ENCODE measurements at regions not wholly inside any gene's neighbourhood (a gene's known extent, or its start where the extent isn't known, plus 50 kb on each side); places are given as distances from the start of the nearest gene placed in this dataset.
"Not testable (repeated sequence)": the region's sequence is repeated elsewhere in the genome, so short reads cannot be mapped to it uniquely, and the experiment has no call there.

DNA sequence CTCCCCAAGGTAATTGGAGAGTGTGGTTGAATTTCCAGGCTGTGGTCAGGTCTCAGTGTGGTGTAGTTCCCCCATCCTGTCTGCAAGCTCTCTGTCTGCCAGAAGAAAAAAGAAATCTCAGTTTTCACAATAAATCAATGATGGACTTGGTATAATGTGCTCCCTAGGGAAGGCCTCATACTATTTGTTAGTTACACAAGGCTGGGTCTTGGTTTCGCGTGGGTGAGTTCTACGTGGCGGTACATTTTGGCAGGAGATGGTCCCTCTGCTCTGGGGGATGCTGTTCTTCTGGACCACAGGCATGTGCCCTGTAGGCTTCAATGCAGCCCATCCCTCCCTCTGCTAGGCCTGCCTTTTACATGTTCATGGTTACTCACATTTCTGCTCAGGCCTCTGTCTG, 206.4 kb upstream of the PELI2 start:
- H3K27me3 ChIP-seq, result no peaks in the 10 kb centered on the region
- TF ChIP-seq, protein P1, sequence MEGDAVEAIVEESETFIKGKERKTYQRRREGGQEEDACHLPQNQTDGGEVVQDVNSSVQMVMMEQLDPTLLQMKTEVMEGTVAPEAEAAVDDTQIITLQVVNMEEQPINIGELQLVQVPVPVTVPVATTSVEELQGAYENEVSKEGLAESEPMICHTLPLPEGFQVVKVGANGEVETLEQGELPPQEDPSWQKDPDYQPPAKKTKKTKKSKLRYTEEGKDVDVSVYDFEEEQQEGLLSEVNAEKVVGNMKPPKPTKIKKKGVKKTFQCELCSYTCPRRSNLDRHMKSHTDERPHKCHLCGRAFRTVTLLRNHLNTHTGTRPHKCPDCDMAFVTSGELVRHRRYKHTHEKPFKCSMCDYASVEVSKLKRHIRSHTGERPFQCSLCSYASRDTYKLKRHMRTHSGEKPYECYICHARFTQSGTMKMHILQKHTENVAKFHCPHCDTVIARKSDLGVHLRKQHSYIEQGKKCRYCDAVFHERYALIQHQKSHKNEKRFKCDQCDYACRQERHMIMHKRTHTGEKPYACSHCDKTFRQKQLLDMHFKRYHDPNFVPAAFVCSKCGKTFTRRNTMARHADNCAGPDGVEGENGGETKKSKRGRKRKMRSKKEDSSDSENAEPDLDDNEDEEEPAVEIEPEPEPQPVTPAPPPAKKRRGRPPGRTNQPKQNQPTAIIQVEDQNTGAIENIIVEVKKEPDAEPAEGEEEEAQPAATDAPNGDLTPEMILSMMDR (IDR thresholded peaks at IDR 0.05), result no peak
- no peaks in the 10 kb centered on the region for H3K9me3 ChIP-seq
- intact Hi-C loops (cut with DNase I), result no loop called here
- no peak overlapping the region for H3K9ac ChIP-seq (ENCODE audit: low read depth in 2 of 2, low read length in 2 of 2)
- no peak overlapping the region for H3K4me3 ChIP-seq
- no peaks in the 10 kb centered on the region for H3K36me3 ChIP-seq
- no peak overlapping the region for H3K27ac ChIP-seq
- H3K4me1 ChIP-seq, result no peaks in the 10 kb centered on the region
- DNase-seq, result no peak

DNA sequence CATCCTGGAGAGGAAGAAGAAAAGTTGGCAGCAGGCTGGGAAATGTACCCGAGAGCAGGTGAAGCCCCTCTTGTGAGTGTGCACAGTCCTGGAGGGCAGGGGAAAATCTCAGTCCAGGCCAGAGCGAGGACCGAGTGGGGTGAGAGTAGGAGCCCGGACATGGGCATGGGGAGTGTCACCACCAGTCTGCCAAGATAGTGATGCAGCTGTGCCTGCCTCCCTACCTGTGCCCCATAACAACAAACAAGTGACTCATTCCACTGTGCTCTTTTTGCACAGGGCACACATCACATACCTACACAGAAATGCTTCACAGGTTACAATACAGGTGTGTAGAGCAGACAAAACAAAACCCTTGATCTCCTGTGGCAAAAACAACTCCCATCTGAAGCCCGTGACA, 205.9 kb upstream of the PELI2 start:
- no peak overlapping the region for H3K27ac ChIP-seq
- intact Hi-C loops (cut with DNase I), result no loop called here
- TF ChIP-seq, protein P1 (IDR thresholded peaks at IDR 0.05), result no peak
- no peaks in the 10 kb centered on the region for H3K9me3 ChIP-seq
- no peak overlapping the region for H3K9ac ChIP-seq (ENCODE audit: low read depth in 2 of 2, low read length in 2 of 2)
- H3K36me3 ChIP-seq, result no peaks in the 10 kb centered on the region
- H3K4me1 ChIP-seq, result no peaks in the 10 kb centered on the region
- no peak overlapping the region for H3K4me3 ChIP-seq
- H3K27me3 ChIP-seq, result no peaks in the 10 kb centered on the region
- no peak for DNase-seq

DNA sequence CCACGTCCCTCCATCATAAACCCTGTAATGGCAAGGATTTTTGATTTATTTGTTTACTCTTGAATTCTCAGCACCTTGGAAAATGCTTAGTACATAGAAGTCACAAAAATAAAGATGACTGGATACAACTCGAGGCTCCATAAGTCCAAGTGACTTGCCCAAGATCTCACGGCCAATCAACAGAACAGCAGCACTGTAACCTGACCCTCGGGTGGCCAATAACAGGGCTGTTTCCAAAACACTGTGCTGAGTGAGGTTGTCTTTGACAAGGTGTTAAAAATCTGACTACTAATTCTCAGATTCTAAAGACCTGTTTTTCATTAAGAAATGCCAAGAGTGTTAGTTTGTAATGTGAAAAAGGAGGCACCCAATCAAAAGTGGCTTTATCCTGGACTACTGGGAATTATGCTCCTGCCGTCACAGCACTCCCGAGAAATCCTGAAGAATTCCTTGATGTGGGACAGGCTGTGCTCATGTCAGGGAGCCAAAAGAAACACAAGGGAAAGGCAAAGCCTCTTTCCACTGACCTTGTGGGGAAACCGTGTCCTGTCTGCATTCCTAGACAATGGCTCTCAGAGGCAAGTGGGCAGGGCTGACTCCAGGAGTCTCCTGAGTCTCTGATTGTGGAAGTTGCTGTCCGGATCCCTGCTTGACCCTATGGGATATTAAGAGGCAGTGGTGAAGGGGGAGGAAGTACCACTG, 204.7 kb upstream of the PELI2 start:
- intact Hi-C loops (cut with DNase I), result no loop called here
- no peak overlapping the region for H3K9ac ChIP-seq (ENCODE audit: low read depth in 2 of 2, low read length in 2 of 2)
- no peaks in the 10 kb centered on the region for H3K9me3 ChIP-seq
- H3K27me3 ChIP-seq, result no peaks in the 10 kb centered on the region
- no peak for DNase-seq
- H3K4me1 ChIP-seq, result no peaks in the 10 kb centered on the region
- H3K4me3 ChIP-seq, result no peak overlapping the region
- no peak overlapping the region for H3K27ac ChIP-seq
- no peaks in the 10 kb centered on the region for H3K36me3 ChIP-seq
- TF ChIP-seq, protein P1 (IDR thresholded peaks at IDR 0.05), result no peak

DNA sequence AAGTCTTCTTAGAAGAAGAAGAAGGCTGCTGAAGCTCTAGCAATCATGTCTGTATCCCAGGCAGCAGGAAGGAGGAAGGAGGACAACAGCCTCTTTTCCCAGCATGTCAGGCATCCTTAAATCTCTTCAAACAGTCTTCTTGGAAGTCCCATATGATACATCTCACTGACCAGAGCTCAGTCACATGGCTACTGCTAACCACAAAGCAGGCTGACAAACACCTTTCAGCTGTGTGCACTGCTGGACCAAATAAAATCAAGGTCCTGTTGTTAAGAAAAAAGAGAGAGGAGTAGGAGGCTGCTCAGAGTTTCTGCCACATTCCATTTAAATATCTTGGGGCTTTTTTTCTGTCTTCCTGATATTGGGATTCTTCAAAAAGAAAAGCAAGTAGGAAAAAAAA, 203.4 kb upstream of the PELI2 start:
- no peak overlapping the region for H3K27ac ChIP-seq

DNA sequence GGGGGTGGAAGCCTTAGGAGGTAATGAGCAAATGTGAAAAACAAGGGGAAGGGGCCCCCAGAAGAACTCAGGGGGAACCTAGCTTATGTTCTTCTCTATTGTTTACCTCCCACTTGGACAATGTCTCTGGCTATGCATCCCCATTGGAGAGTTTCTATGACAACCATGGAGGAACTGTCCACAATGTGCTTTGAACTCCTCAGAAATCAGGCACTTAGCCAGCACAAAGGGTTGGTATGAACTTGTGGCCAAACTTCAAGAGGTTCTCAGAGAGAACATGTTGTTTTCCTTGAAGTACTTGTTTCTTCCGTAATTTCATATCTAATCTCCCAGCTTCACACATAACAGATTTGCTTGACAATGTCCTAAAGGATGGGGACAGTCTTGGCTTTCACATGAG, 202.8 kb upstream of the PELI2 start:
- Histone ChIP-seq H3K9me3 (no peaks in the 10 kb centered on the region), H3K4me3 (no peak overlapping the region), H3K27me3 (no peaks in the 10 kb centered on the region), H3K9ac (ENCODE audit: low read depth in 2 of 2, low read length in 2 of 2) (no peak overlapping the region), H3K36me3 (no peaks in the 10 kb centered on the region), H3K4me1 (no peaks in the 10 kb centered on the region), H3K27ac (no peak overlapping the region)
- DNase-seq, result no peak
- TF ChIP-seq, protein P1 (IDR thresholded peaks at IDR 0.05), result no peak
- intact Hi-C loops (cut with DNase I), result no loop called here

More for the DNA sequence above, 203.4 kb upstream of the PELI2 start:
- intact Hi-C loops (cut with DNase I), result no loop called here
- TF ChIP-seq, protein P1 (IDR thresholded peaks at IDR 0.05), result no peak
- H3K4me3 ChIP-seq, result no peak overlapping the region
- H3K9ac ChIP-seq (ENCODE audit: low read depth in 2 of 2, low read length in 2 of 2), result no peak overlapping the region
- no peaks in the 10 kb centered on the region for H3K36me3 ChIP-seq
- H3K4me1 ChIP-seq, result no peaks in the 10 kb centered on the region
- no peak for DNase-seq
- H3K27me3 ChIP-seq, result no peaks in the 10 kb centered on the region
- no peaks in the 10 kb centered on the region for H3K9me3 ChIP-seq

DNA sequence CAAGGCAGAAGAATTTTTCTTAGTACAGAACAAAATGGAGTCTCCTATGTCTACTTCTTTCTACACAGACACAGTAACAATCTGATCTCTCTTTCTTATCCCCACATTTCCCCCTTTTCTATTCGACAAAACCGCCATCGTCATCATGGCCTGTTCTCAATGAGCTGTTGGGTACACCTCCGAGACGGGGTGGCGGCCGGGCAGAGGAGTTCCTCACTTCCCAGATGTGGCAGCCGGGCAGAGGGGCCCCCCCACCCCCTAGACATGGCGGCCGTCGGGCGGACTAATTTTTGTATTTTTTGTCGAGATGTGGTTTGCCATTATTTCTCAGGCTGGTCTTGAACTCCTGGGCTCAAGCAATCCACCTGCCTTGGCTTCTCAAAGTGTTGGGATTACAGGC, 198.4 kb upstream of the PELI2 start:
- H3K27me3 ChIP-seq; intact Hi-C loops (cut with DNase I); H3K9me3 ChIP-seq; DNase-seq; H3K4me1 ChIP-seq; H3K36me3 ChIP-seq; H3K27ac ChIP-seq; H3K9ac ChIP-seq (ENCODE audit: low read depth in 2 of 2, low read length in 2 of 2); H3K4me3 ChIP-seq: not testable (repeated sequence)

Measured in colonic mucosa (tissue), 4 donors.